ENCODE measurements at regions not wholly inside any gene's neighbourhood (a gene's known extent, or its start where the extent isn't known, plus 50 kb on each side); places are given as distances from the start of the nearest gene placed in this dataset.

GRCh38 chr12:90188857-90189256 lies 480.2 kb upstream of the ATP2B1 start:
- Histone ChIP-seq H3K9me2 (ENCODE audit: insufficient read depth, low read length) (no peaks in the 10 kb centered on the region), H3K9me3 (ENCODE audit: low read length) (no peaks in the 10 kb centered on the region), H3K27ac (ENCODE audit: low read length) (no peak overlapping the region), H2AFZ (ENCODE audit: low read depth, low read length) (no peak overlapping the region), H4K20me1 (ENCODE audit: insufficient read depth) (no peaks in the 10 kb centered on the region), H3K9ac (ENCODE audit: low read length) (no peak overlapping the region), H3K27me3 (ENCODE audit: insufficient read depth, low read depth, low read length) (no peaks in the 10 kb centered on the region), H3F3A (ENCODE audit: insufficient read depth, low read length, poor library complexity, severe bottlenecking) (no peaks in the 10 kb centered on the region), H3K36me3 (ENCODE audit: insufficient read depth, low read length) (no peaks in the 10 kb centered on the region), H3K79me2 (replicated peaks; ENCODE audit: insufficient read depth, low read length) (no peaks in the 10 kb centered on the region), H3K4me2 (ENCODE audit: low read length) (no peak overlapping the region), H3K4me3 (ENCODE audit: low read length) (no peak overlapping the region)
- TF ChIP-seq EZH2 (IDR thresholded peaks at IDR 0.05; ENCODE audit: borderline replicate concordance, insufficient read depth, low read length, poor library complexity, severe bottlenecking) (no peak), SMC3 (conservative IDR thresholded peaks at IDR 0.05; ENCODE audit: poor library complexity) (no peak), CTCF (IDR thresholded peaks at IDR 0.05; ENCODE audit: poor library complexity, severe bottlenecking) (no peak), RAD21 (conservative IDR thresholded peaks at IDR 0.05) (no peak), MXI1 (conservative IDR thresholded peaks at IDR 0.05; ENCODE audit: poor library complexity, severe bottlenecking) (no peak), POLR2AphosphoS5 (IDR thresholded peaks at IDR 0.05) (no peak)

GRCh38 chr12:90183201-90183600 lies 474.6 kb upstream of the ATP2B1 start:
- Histone ChIP-seq H4K20me1 (ENCODE audit: insufficient read depth) (no peaks in the 10 kb centered on the region), H3K27ac (ENCODE audit: low read length) (no peak overlapping the region), H3K4me2 (ENCODE audit: low read length) (no peak overlapping the region), H3K9me3 (ENCODE audit: low read length) (no peaks in the 10 kb centered on the region), H3K36me3 (ENCODE audit: insufficient read depth, low read length) (no peaks in the 10 kb centered on the region), H3K9ac (ENCODE audit: low read length) (no peak overlapping the region), H3K4me3 (ENCODE audit: low read length) (no peak overlapping the region), H2AFZ (ENCODE audit: low read depth, low read length) (no peak overlapping the region), H3K27me3 (ENCODE audit: insufficient read depth, low read depth, low read length) (no peaks in the 10 kb centered on the region), H3K9me2 (ENCODE audit: insufficient read depth, low read length) (no peaks in the 10 kb centered on the region), H3F3A (ENCODE audit: insufficient read depth, low read length, poor library complexity, severe bottlenecking) (no peaks in the 10 kb centered on the region), H3K79me2 (replicated peaks; ENCODE audit: insufficient read depth, low read length) (no peaks in the 10 kb centered on the region)
- no peak for TF ChIP-seq REST (IDR thresholded peaks at IDR 0.05; ENCODE audit: borderline replicate concordance)
- TF ChIP-seq CTCF (IDR thresholded peaks at IDR 0.05; ENCODE audit: poor library complexity, severe bottlenecking): no peak
- no peak for TF ChIP-seq SMC3 (conservative IDR thresholded peaks at IDR 0.05; ENCODE audit: poor library complexity)
- no peak for TF ChIP-seq TAF1 (IDR thresholded peaks at IDR 0.05; ENCODE audit: low read depth)
- no peak for TF ChIP-seq RAD21 (conservative IDR thresholded peaks at IDR 0.05)
- TF ChIP-seq EZH2 (IDR thresholded peaks at IDR 0.05; ENCODE audit: borderline replicate concordance, insufficient read depth, low read length, poor library complexity, severe bottlenecking): no peak
- TF ChIP-seq POLR2AphosphoS5 (IDR thresholded peaks at IDR 0.05): no peak
- no peak for TF ChIP-seq MXI1 (conservative IDR thresholded peaks at IDR 0.05; ENCODE audit: poor library complexity, severe bottlenecking)
- TF ChIP-seq EP300 (conservative IDR thresholded peaks at IDR 0.05; ENCODE audit: poor library complexity, severe bottlenecking): no peak

All from neural cell (in vitro differentiated cells).